ENCODE measurements at regions not wholly inside any gene's neighbourhood (a gene's known extent, or its start where the extent isn't known, plus 50 kb on each side); places are given as distances from the start of the nearest gene placed in this dataset.

DNA sequence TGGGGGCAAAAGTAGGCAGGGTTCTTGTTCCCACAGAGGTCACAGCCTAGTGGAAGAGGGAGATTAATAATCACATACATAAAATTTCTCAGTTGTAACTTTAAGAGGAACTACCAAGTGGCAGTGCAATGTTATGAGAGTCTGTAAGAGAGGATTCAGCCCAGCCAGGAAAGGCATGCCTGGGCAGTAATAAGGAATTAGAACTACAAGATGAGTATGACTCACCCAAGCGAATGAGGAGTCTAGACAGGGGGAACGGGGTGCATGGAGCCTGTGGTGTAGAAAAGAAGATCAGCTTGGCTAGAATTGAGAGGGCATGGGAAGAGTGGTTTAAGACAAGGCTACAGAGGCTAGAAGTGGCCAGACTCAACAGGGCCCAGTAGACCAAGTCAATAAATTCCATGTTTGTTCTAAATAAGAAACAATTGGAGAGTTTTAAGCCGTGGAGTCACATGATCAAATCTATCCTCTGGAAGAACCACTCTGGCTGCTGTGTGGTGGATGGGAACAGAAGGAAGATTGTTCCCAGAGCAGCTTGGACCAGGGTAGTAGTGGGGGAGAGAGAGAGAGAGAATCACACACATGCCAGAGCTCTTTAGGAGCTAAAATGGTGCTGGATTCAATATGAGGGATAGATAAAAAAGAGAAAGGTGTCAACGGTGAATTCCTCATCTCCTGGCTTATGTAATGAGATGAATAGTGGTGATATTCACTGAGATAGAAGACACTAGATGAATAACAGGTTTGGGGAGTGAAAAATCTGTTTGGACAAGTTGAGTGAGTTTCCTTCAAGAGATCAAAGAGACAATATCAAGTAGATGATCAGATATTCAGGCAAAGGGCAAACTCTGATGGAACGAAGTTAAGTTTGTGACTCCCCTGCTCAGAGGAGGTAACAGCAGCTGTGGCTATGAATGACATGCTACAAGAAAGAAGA lies 265.1 kb downstream of the FGFR2 start:
- Histone ChIP-seq H3K27ac (ENCODE audit: low read depth, low read length) (no peak overlapping the region), H3K4me3 (ENCODE audit: low read depth in 1 of 2, low read length in 2 of 2) (no peak overlapping the region), H3K9ac (ENCODE audit: low read length) (no peak overlapping the region), H3K27me3 (ENCODE audit: control insufficient read depth in 1 of 2, insufficient read depth in 2 of 2, low read length in 2 of 2) (no peaks in the 10 kb centered on the region), H3K36me3 (ENCODE audit: insufficient read depth, low read length) (no peaks in the 10 kb centered on the region), H3K9me3 (ENCODE audit: low read length) (no peaks in the 10 kb centered on the region), H3K4me1 (ENCODE audit: insufficient read depth, low read length) (no peaks in the 10 kb centered on the region)

DNA sequence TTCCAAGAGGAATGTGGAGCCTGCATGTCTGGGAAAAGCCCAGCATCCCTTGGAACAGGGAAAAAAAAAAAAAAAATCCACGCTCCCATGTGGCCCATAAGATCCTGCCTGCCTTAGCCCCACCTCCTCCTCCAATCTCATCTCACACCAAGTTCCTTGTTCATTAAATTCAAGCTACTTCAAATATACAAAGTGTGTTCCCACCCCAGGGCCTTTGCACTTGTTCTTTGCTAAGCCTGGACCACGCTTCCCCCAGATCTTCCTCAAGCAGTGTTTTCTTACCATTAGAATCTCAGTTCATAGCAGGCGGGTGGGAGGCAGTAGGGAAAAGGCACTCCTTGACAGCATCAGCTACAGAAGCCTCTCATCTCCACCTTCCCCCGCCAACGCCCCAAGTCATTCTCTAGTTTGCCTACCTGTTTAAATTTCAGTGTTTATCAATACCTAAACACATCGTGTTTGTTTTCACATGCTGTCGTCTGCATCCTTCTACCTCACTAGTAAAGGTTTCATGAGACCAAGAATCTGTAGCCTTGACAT lies 262.8 kb downstream of the FGFR2 start:
- Histone ChIP-seq H3K36me3 (ENCODE audit: insufficient read depth, low read length) (no peaks in the 10 kb centered on the region), H3K27me3 (ENCODE audit: control insufficient read depth in 1 of 2, insufficient read depth in 2 of 2, low read length in 2 of 2) (no peaks in the 10 kb centered on the region), H3K27ac (ENCODE audit: low read depth, low read length) (no peak overlapping the region), H3K9me3 (ENCODE audit: low read length) (no peaks in the 10 kb centered on the region), H3K4me3 (ENCODE audit: low read depth in 1 of 2, low read length in 2 of 2) (no peak overlapping the region), H3K9ac (ENCODE audit: low read length) (no peak overlapping the region), H3K4me1 (ENCODE audit: insufficient read depth, low read length) (no peaks in the 10 kb centered on the region)

DNA sequence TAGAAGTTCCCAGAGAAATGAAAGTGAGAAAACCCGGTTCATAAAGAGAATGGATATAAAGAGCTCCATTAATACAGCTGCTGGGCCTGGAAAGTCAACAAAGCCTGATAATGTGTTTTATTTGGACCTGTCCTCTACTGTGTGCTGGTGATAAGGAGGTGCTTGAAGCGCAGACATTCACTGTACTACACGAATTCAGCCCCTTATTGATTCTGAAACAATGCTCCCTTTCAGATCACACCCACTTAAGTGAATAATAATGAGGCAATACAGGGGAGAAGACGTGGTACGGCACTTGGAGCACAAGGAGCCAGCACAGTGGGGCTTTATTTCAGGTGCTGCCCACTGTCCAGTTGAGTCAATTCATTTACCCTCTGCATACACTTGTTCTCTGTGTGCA lies 260.8 kb downstream of the FGFR2 start:
- no peaks in the 10 kb centered on the region for H3K4me1 ChIP-seq (ENCODE audit: insufficient read depth, low read length)
- H3K9me3 ChIP-seq (ENCODE audit: low read length): no peaks in the 10 kb centered on the region
- no peak overlapping the region for H3K27ac ChIP-seq (ENCODE audit: low read depth, low read length)
- H3K27me3 ChIP-seq (ENCODE audit: control insufficient read depth in 1 of 2, insufficient read depth in 2 of 2, low read length in 2 of 2): no peaks in the 10 kb centered on the region
- no peak overlapping the region for H3K9ac ChIP-seq (ENCODE audit: low read length)
- H3K4me3 ChIP-seq (ENCODE audit: low read depth in 1 of 2, low read length in 2 of 2): no peak overlapping the region
- H3K36me3 ChIP-seq (ENCODE audit: insufficient read depth, low read length): no peaks in the 10 kb centered on the region

DNA sequence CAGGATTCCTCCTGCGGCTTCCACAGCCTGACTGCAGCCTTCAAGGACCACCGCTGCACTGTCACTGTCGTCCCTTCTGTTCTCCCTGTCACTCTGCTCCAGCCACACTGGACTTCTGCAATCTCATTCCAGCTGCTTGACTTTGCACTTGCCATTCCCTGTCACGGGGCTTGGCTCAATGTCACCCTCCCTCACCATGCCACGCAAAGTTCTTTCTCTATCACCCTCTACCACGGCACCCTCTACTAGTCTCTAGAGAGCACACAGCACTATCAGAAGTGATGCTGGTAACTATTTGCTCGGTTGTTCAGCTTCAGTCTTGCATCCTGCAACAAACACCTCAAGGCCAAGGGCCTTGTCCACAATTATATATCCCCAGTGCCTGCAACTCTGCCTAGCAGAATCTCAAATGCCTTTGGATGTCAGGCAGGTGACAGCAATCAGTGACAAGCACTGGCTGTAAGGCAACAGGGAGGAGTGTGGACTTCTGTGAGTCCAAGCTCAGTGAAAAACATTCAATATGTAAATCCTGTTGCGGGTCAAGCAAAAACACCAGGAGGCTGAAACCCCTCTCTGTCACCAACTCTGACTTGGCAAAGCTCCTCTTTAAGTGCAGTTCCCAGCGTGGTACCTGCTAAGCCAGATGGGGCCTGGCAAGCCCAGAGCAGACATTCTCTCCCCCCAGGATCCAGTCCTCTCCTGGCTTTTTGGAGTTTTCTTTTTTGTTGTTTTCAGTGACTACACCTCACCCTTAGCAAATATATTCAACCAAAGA lies 259.9 kb downstream of the FGFR2 start:
- Histone ChIP-seq H3K9ac (ENCODE audit: low read length) (no peak overlapping the region), H3K4me1 (ENCODE audit: insufficient read depth, low read length) (no peaks in the 10 kb centered on the region), H3K36me3 (ENCODE audit: insufficient read depth, low read length) (no peaks in the 10 kb centered on the region), H3K27me3 (ENCODE audit: control insufficient read depth in 1 of 2, insufficient read depth in 2 of 2, low read length in 2 of 2) (no peaks in the 10 kb centered on the region), H3K27ac (ENCODE audit: low read depth, low read length) (no peak overlapping the region), H3K9me3 (ENCODE audit: low read length) (no peaks in the 10 kb centered on the region), H3K4me3 (ENCODE audit: low read depth in 1 of 2, low read length in 2 of 2) (no peak overlapping the region)

DNA sequence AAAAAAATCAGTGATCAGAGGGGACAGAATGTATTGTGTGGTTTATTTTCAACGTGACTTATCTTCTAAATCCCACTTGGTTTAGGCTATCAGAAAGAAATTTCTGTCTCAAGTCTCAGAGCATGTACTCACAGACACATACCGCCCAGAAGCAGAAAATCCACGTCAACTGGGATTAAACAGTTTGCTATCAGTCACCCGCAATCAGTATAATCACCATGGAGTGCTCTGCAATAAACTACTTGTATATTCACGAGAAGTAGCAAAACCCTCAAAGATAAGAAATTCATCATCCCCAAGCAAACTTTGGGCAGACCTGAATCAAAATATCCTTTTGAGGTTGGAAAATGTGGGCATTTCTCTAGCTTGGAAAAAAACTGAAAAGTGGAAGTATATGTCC lies 259.1 kb downstream of the FGFR2 start:
- Histone ChIP-seq H3K36me3 (ENCODE audit: insufficient read depth, low read length) (no peaks in the 10 kb centered on the region), H3K27ac (ENCODE audit: low read depth, low read length) (no peak overlapping the region), H3K9ac (ENCODE audit: low read length) (no peak overlapping the region), H3K4me3 (ENCODE audit: low read depth in 1 of 2, low read length in 2 of 2) (no peak overlapping the region), H3K9me3 (ENCODE audit: low read length) (no peaks in the 10 kb centered on the region), H3K27me3 (ENCODE audit: control insufficient read depth in 1 of 2, insufficient read depth in 2 of 2, low read length in 2 of 2) (no peaks in the 10 kb centered on the region), H3K4me1 (ENCODE audit: insufficient read depth, low read length) (no peaks in the 10 kb centered on the region)

DNA sequence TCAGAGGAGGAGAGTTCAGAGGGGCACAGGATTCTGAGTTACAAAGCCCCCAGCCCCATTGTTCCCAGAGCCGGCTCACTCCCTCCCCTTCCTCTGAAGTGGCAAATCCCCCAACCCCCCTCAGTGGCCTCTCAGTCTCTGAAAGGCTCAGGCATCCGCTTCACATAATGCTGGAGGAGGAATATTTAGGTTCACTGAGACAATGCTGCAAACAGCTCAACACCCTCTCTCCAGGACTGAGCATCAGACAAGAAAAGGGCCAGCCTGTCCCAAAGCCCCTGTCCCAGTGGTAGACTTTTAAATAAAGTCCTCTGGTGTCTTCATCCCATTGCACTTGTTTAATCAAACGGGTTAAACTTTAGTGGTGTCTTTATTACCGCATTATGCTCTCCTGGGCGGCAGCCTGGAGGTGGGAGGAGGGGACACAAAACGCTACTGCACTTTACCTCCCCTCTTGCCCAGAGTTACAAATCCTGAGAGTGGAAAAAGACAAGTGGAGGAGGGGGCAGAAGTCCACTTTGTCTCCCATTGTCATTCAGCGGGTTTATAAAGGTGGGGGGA lies 257.9 kb downstream of the FGFR2 start:
- no peaks in the 10 kb centered on the region for H3K36me3 ChIP-seq (ENCODE audit: insufficient read depth, low read length)
- no peak overlapping the region for H3K9ac ChIP-seq (ENCODE audit: low read length)
- no peaks in the 10 kb centered on the region for H3K9me3 ChIP-seq (ENCODE audit: low read length)
- no peaks in the 10 kb centered on the region for H3K4me1 ChIP-seq (ENCODE audit: insufficient read depth, low read length)
- no peak overlapping the region for H3K4me3 ChIP-seq (ENCODE audit: low read depth in 1 of 2, low read length in 2 of 2)
- no peaks in the 10 kb centered on the region for H3K27me3 ChIP-seq (ENCODE audit: control insufficient read depth in 1 of 2, insufficient read depth in 2 of 2, low read length in 2 of 2)
- no peak overlapping the region for H3K27ac ChIP-seq (ENCODE audit: low read depth, low read length)

DNA sequence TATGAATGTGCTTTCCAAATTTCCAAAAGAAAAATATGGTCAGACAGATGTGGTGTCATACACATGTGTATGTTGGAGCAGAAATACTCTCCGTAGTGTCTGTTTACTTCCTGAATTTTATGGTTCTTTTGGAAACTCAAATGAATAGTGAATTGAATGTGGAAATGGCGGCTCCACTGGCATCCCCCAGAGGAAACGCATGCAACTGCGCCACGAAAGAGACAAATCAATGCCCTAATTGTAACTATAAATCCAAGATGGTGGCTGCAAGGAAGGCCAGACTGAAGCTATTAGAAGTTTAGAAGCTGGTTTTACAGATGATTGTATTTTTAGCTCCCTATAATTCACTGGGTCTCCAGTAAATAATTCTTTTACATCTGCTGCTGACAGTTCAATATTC lies 246.7 kb downstream of the FGFR2 start:
- peaks cover 8% of the 10 kb centered on the region for H3K4me1 ChIP-seq (ENCODE audit: insufficient read depth, low read length)
- H3K36me3 ChIP-seq (ENCODE audit: insufficient read depth, low read length): no peaks in the 10 kb centered on the region
- H3K9me3 ChIP-seq (ENCODE audit: low read length): no peaks in the 10 kb centered on the region
- H3K27me3 ChIP-seq (ENCODE audit: control insufficient read depth in 1 of 2, insufficient read depth in 2 of 2, low read length in 2 of 2): no peaks in the 10 kb centered on the region
- H3K27ac ChIP-seq (ENCODE audit: low read depth, low read length): no peak overlapping the region
- no peak overlapping the region for H3K9ac ChIP-seq (ENCODE audit: low read length)
- H3K4me3 ChIP-seq (ENCODE audit: low read depth in 1 of 2, low read length in 2 of 2): no peak overlapping the region

DNA sequence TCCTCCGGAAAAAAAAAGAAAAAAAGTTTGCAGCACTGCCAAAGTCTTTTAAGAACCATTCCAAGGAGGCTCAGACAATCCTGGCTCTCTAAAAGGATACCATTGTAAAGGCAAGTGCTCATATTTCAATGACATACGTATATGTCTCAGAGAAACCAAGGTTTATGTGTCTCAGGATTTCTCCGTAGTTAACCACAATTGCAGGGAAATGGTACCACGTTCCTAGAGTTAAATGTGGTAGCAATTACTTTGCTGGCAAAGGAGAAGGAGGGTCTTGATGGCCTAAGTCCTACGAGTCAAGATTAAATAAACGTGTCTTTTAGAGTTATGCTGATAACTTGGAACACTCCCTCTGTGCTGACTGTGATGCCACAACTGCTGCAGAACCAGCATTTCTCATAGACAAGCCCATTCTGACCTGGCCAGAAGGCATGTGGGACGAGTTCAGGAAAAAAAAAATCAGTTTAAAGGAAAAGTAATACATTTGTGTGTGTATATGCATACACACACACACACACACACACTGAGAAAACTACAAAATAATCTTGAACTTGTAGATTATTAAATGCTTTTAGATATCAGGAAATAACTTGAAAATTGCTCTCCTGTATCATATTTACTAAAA lies 245.9 kb downstream of the FGFR2 start:
- Histone ChIP-seq H3K9ac (ENCODE audit: low read length) (no peak overlapping the region), H3K27me3 (ENCODE audit: control insufficient read depth in 1 of 2, insufficient read depth in 2 of 2, low read length in 2 of 2) (no peaks in the 10 kb centered on the region), H3K4me1 (ENCODE audit: insufficient read depth, low read length) (peaks cover 8% of the 10 kb centered on the region)

DNA sequence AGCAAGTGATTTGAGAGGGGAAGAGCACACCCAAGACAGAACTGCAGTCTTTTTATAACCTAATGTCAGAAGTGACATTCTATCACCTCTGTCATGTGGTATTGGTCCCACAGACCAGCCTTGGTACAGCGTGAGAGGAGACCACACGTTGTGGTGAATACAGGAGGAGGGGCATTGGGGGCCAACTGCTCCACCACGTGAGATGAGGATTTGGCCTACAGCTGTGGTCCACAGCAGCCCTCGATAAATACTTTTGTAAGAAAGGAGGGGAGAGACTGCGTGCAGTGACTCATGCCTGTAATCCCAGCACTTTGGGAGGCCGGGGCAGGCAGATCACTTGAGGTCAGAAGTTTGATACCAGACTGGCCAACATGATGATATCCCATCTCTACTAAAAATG lies 243.1 kb downstream of the FGFR2 start:
- Histone ChIP-seq H3K9me3 (ENCODE audit: low read length) (no peaks in the 10 kb centered on the region), H3K27ac (ENCODE audit: low read depth, low read length) (no peak overlapping the region), H3K9ac (ENCODE audit: low read length) (no peak overlapping the region), H3K36me3 (ENCODE audit: insufficient read depth, low read length) (no peaks in the 10 kb centered on the region), H3K4me3 (ENCODE audit: low read depth in 1 of 2, low read length in 2 of 2) (no peak overlapping the region), H3K27me3 (ENCODE audit: control insufficient read depth in 1 of 2, insufficient read depth in 2 of 2, low read length in 2 of 2) (no peaks in the 10 kb centered on the region), H3K4me1 (ENCODE audit: insufficient read depth, low read length) (peaks cover 8% of the 10 kb centered on the region)

More for the DNA sequence above, 245.9 kb downstream of the FGFR2 start:
- H3K27ac ChIP-seq (ENCODE audit: low read depth, low read length): no peak overlapping the region
- H3K36me3 ChIP-seq (ENCODE audit: insufficient read depth, low read length): no peaks in the 10 kb centered on the region
- H3K4me3 ChIP-seq (ENCODE audit: low read depth in 1 of 2, low read length in 2 of 2): no peak overlapping the region
- H3K9me3 ChIP-seq (ENCODE audit: low read length): no peaks in the 10 kb centered on the region

DNA sequence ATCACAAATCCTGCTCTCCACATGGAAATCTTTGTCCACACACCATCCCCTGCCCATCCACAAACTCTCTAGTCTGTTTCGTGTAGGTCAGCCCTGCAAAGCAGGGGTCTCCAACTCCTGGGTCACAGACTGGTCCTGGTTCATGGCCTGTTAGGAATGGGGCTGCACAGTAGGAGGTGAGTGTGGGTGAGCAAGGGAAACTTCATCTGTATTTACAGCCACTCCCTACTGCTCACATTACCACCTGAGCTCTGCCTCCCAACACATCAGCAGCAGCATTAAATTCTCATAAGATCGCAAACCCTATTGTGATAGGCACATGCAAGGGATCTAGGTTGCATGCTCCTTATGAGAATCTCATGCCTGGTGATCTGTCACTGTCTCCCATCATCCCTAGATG lies 242.1 kb downstream of the FGFR2 start:
- no peaks in the 10 kb centered on the region for H3K36me3 ChIP-seq (ENCODE audit: insufficient read depth, low read length)
- H3K4me3 ChIP-seq (ENCODE audit: low read depth in 1 of 2, low read length in 2 of 2): no peak overlapping the region
- H3K27me3 ChIP-seq (ENCODE audit: control insufficient read depth in 1 of 2, insufficient read depth in 2 of 2, low read length in 2 of 2): no peaks in the 10 kb centered on the region

DNA sequence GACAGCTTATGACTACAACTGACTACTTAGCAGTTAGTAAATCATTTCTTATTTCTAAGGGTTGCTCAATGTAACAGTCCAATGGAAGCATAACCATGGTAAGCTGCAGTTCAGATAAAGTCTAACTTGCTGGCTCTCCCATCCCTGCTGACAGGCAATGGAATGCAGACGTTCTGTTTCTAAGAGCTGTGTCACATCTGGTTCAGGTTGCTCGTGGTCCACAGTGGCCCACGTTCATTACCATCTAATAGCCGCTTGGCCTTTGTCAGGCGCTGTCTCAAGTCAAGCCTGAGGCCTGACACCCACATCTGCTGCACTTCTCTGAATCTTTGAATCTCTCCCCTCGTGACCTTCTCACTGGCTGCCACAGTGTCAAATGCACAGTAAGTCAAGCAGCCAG lies 240.8 kb downstream of the FGFR2 start:
- no peak overlapping the region for H3K9ac ChIP-seq (ENCODE audit: low read length)

More for the DNA sequence above, 242.1 kb downstream of the FGFR2 start:
- Histone ChIP-seq H3K27ac (ENCODE audit: low read depth, low read length) (no peak overlapping the region), H3K4me1 (ENCODE audit: insufficient read depth, low read length) (peaks cover 8% of the 10 kb centered on the region), H3K9me3 (ENCODE audit: low read length) (no peaks in the 10 kb centered on the region), H3K9ac (ENCODE audit: low read length) (no peak overlapping the region)

More for the DNA sequence above, 240.8 kb downstream of the FGFR2 start:
- H3K4me3 ChIP-seq (ENCODE audit: low read depth in 1 of 2, low read length in 2 of 2): no peak overlapping the region
- H3K9me3 ChIP-seq (ENCODE audit: low read length): no peaks in the 10 kb centered on the region
- H3K27me3 ChIP-seq (ENCODE audit: control insufficient read depth in 1 of 2, insufficient read depth in 2 of 2, low read length in 2 of 2): no peaks in the 10 kb centered on the region
- H3K36me3 ChIP-seq (ENCODE audit: insufficient read depth, low read length): no peaks in the 10 kb centered on the region
- no peak overlapping the region for H3K27ac ChIP-seq (ENCODE audit: low read depth, low read length)
- peaks cover 5% of the 10 kb centered on the region for H3K4me1 ChIP-seq (ENCODE audit: insufficient read depth, low read length)

Data from muscle layer of colon (tissue), 2 donors.